ENCODE measurements at regions not wholly inside any gene's neighbourhood (a gene's known extent, or its start where the extent isn't known, plus 50 kb on each side); places are given as distances from the start of the nearest gene placed in this dataset.

DNA sequence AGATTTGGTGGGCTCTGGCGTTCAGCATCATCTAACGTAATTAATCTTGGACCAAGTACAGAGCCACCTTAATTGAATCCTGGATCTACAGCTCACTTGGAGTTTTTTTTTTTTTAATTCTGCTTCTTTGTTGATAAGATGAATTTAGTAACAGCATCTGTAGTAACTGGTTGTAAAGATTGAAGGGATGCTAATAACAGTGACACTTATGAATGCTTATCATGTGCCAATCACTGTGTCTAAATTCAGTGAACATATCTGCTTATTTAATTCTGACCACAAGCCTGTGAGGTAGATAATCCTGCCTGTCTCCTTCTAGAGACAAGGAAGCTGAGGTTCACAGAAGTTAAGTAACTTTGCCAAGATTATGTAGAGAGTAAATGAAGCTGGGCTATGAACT lies 408.0 kb downstream of the RWDD3 start:
- FAIRE-seq = no peak
- TF ChIP-seq CHD2 (IDR thresholded peaks at IDR 0.05; ENCODE audit: low read length) (no peak), BCL11A (IDR thresholded peaks at IDR 0.05; ENCODE audit: low read depth in 2 of 2, low read length in 2 of 2) (no peak), EP300 (IDR thresholded peaks at IDR 0.05; ENCODE audit: borderline replicate concordance in 1 of 2, low read depth in 2 of 2, low read length in 2 of 2) (no peak), EZH2 (IDR thresholded peaks at IDR 0.05; ENCODE audit: low read depth, low read length, severe bottlenecking) (no peak), EGR1 (IDR thresholded peaks at IDR 0.05; ENCODE audit: borderline replicate concordance, low read depth, low read length) (no peak), SAP30 (IDR thresholded peaks at IDR 0.05; ENCODE audit: insufficient read depth, insufficient replicate concordance, low read length) (no peak), ASH2L (IDR thresholded peaks at IDR 0.05; ENCODE audit: low read length) (no peak), RBBP5 (IDR thresholded peaks at IDR 0.05; ENCODE audit: borderline replicate concordance, low read depth, low read length) (no peak), JUND (IDR thresholded peaks at IDR 0.05; ENCODE audit: low read length) (no peak)
- TF ChIP-seq, protein P1, sequence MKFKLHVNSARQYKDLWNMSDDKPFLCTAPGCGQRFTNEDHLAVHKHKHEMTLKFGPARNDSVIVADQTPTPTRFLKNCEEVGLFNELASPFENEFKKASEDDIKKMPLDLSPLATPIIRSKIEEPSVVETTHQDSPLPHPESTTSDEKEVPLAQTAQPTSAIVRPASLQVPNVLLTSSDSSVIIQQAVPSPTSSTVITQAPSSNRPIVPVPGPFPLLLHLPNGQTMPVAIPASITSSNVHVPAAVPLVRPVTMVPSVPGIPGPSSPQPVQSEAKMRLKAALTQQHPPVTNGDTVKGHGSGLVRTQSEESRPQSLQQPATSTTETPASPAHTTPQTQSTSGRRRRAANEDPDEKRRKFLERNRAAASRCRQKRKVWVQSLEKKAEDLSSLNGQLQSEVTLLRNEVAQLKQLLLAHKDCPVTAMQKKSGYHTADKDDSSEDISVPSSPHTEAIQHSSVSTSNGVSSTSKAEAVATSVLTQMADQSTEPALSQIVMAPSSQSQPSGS (IDR thresholded peaks at IDR 0.05; ENCODE audit: low read length) = no peak
- TF ChIP-seq, protein P2, sequence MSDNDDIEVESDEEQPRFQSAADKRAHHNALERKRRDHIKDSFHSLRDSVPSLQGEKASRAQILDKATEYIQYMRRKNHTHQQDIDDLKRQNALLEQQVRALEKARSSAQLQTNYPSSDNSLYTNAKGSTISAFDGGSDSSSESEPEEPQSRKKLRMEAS (IDR thresholded peaks at IDR 0.05) = no peak
- TF ChIP-seq, protein P3, sequence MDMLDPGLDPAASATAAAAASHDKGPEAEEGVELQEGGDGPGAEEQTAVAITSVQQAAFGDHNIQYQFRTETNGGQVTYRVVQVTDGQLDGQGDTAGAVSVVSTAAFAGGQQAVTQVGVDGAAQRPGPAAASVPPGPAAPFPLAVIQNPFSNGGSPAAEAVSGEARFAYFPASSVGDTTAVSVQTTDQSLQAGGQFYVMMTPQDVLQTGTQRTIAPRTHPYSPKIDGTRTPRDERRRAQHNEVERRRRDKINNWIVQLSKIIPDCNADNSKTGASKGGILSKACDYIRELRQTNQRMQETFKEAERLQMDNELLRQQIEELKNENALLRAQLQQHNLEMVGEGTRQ (IDR thresholded peaks at IDR 0.05; ENCODE audit: low read length) = no peak

More for the DNA sequence above, 408.0 kb downstream of the RWDD3 start:
- Histone ChIP-seq H3K27ac (ENCODE audit: low read depth, low read length) (no peak overlapping the region), H3K4me2 (ENCODE audit: insufficient read depth in 1 of 2, low read depth in 2 of 2, low read length in 2 of 2) (no peak overlapping the region), H3K9ac (replicated peaks in 1 of 4; ENCODE audit: extremely low read depth in 1 of 4, low read depth in 3 of 4, low read length in 3 of 4) (no peak overlapping the region), H3K4ac (replicated peaks; ENCODE audit: insufficient read length, low read depth, low read length) (no peak overlapping the region), H3K79me2 (ENCODE audit: control insufficient read depth in 1 of 2, insufficient read depth in 2 of 2, low read length in 2 of 2) (no peaks in the 10 kb centered on the region), H3K4me3 (ENCODE audit: extremely low read depth in 1 of 4, insufficient read depth in 2 of 4, low read depth in 3 of 4, low read length in 4 of 4) (no peak overlapping the region), H2BK120ac (replicated peaks; ENCODE audit: low read depth, low read length) (no peak overlapping the region), H3K4me1 (replicated peaks in 1 of 4; ENCODE audit: control insufficient read depth in 3 of 4, insufficient read depth in 4 of 4, low read length in 3 of 4) (no peaks in the 10 kb centered on the region), H3K56ac (replicated peaks; ENCODE audit: insufficient read length, low read depth, low read length) (no peak overlapping the region), H4K20me1 (replicated peaks in 1 of 2; ENCODE audit: control insufficient read depth in 1 of 2, insufficient read depth in 2 of 2, low read length in 2 of 2) (no peaks in the 10 kb centered on the region), H2AK5ac (ENCODE audit: low read depth, low read length) (no peak overlapping the region), H3K36me3 (ENCODE audit: control insufficient read depth in 2 of 4, insufficient read depth in 4 of 4, low read length in 3 of 4) (no peaks in the 10 kb centered on the region), H3K18ac (ENCODE audit: extremely low read depth, low read length) (no peak overlapping the region), H2BK5ac (ENCODE audit: low read depth, low read length) (no peak overlapping the region), H3K9me3 (ENCODE audit: insufficient read depth in 2 of 2, low read depth in 1 of 2, low read length in 1 of 2) (no peaks in the 10 kb centered on the region), H3K23me2 (ENCODE audit: low read depth, low read length) (no peaks in the 10 kb centered on the region), H2BK20ac (ENCODE audit: low read length) (no peak overlapping the region), H4K5ac (ENCODE audit: insufficient read length, low read depth, low read length) (no peak overlapping the region), H2BK15ac (ENCODE audit: low read length) (no peak overlapping the region), H2BK12ac (ENCODE audit: low read depth, low read length) (no peak overlapping the region), H3K79me1 (ENCODE audit: low read depth, low read length) (no peaks in the 10 kb centered on the region), H3K23ac (ENCODE audit: insufficient read length) (no peak overlapping the region), H3K27me3 (replicated peaks in 1 of 4; ENCODE audit: control insufficient read depth in 3 of 4, extremely low read depth in 1 of 4, insufficient read depth in 3 of 4, low read length in 3 of 4) (no peaks in the 10 kb centered on the region), H4K8ac (ENCODE audit: extremely low read depth, insufficient read depth, low read length) (no peak overlapping the region), H3K14ac (ENCODE audit: insufficient read length) (no peak overlapping the region), H2AFZ (ENCODE audit: low read length) (no peak overlapping the region), H4K91ac (replicated peaks; ENCODE audit: insufficient read length, low read length) (no peak overlapping the region)
- DNase-seq (ENCODE audit: low read depth in 1 of 2, low spot score in 2 of 2) = no peak
- ChIA-PET CTCF (ENCODE audit: partially characterized antibody) (interaction anchor here (1.0 kb wide), 1 partner anchor 12 kb away, joined by 3 read pairs; no protein-coding TSS in a partner anchor), POLR2A (ENCODE audit: partially characterized antibody) (no interaction called here)
- 93% methylated on average over 2 of the region's 2 CpGs; no CpG with 5 or more reads in 1 of the 2 experiments for WGBS, 2 experiments (ENCODE audit: extremely low coverage in 1 of 2, insufficient coverage in 1 of 2, insufficient read length in 1 of 2, insufficient replicate concordance in 2 of 2, low coverage in 1 of 2, low lambda C conversion rate in 2 of 2, missing lambda C conversion rate in 1 of 2)

Data from H1 (cell line).